NCI-H2081 (cell line): ENCODE measurements at regions not wholly inside any gene's neighbourhood (a gene's known extent, or its start where the extent isn't known, plus 50 kb on each side); places are given as distances from the start of the nearest gene placed in this dataset.

Source experiments
- DNase-seq, 2 experiments: peaks; one replicate each; lab custom pipeline; 2025; lab: John Stamatoyannopoulos, UW

GRCh38 chr16:64892835-64893785 lies 228.8 kb downstream of the CDH11 start:
- peak in 1 of 2 experiments; percentile 11 for DNase-seq

DNA sequence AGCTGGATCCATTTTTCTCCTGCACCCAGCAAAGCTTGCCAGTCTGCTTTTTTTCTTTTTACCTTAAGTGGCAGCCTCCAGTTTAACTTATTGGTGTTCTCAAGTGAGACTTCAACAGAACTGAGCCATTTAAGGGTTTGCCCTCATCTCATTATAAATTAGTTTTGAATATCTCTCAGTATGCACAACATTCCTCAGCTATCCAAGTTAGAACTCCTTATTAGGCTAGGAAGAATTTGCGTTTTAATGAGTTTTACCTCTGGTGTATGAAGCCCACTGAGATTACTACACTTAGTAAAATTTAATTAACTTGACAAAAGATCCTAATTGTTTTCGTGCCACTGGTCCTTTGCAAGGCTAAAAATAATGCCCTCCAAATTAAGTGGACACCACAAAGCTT lies 232.4 kb downstream of the CDH11 start:
- DNase-seq: no peak

GRCh38 chr16:64887651-64888050 lies 234.2 kb downstream of the CDH11 start:
- no peak for DNase-seq

DNA sequence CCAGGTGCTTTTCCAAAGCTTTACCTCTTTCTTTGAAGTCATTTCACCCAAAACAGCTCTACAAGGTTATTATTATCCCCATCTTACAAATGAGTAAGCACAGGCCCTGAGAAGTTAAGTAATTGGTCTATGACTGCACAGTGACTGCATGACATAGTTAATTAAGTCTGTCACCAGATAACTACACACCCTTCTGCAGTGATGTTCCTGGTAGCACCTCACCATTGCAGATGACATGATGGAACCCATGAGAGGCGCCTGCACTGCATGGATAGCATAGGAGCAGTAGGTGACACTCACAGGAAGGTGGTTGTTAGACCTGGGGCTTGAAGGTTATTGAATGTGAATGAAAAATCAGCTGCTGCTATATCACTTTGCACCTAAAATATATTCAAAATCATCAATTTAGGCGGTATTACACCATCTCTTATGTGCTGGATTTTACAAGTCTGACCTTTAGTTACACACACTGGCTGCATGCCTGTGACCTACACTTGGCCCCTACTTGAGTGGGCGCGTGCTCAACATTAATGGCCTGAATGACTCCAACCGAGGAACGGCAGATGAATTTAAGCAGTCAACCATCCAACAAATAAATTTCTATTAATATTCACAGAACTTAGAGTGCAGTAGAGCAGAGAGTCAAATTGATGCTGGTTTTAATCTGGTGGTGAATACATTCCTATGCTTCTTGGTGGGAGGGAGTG lies 239.6 kb downstream of the CDH11 start:
- DNase-seq: no peak

- no peak for DNase-seq
Observed at GRCh38 chr16:64880994-64881393, 240.9 kb downstream of the CDH11 start.

DNA sequence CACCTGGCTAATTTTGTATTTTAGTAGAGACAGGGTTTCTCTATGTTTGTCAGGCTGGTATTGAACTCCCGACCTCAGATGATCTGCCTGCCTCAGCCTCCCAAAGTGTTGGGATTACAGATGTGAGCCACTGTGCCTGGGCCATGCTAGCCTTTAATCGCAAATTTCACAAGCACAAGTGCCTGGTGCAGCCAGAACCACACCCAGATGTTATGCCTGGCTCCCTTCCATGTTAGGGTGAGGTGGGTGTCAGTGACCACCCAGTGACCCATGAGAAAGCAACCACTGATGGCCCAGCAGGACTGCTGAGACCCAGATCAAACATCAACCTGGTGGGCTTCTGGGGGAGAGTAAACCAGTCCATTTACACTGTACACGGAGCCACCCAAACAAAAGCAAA lies 241.9 kb downstream of the CDH11 start:
- no peak for DNase-seq

DNA sequence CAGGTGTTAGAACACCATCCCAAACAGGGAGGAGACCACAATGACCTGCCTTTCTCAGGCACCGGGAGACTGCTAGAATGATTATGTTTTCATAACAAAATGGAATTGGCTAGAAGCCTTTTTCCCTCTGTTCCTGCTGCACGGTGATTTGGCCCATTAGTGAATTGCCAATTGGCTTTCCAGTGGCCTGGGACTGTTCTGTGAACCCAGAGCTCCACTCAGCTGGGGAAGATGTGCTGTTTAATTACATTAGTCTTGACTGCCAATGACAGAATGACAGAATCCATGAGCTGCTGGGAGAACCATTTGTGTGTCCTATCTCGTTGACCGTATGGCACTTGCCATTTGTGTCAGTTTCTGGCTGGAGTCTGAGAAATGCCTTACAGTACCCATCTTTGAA lies 242.9 kb downstream of the CDH11 start:
- DNase-seq: no peak

DNA sequence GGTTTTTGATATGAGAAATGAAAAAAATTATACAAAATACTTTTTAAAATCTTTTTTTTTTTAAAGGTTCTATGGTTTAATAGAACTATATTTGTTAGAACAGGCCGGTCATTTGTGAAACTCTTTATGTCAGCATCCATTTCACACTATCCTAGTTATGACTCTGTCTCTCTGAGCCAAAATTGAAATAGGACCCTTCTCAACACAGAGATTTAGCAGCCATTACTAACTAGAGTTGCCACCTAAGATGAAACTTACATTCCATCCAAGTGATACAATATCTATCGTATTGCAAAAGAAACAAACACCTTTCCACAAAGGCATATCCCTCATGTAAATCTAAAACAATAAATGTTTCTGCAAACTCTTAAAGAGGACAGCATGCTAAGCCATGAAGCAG lies 249.8 kb downstream of the CDH11 start:
- DNase-seq: no peak

DNA sequence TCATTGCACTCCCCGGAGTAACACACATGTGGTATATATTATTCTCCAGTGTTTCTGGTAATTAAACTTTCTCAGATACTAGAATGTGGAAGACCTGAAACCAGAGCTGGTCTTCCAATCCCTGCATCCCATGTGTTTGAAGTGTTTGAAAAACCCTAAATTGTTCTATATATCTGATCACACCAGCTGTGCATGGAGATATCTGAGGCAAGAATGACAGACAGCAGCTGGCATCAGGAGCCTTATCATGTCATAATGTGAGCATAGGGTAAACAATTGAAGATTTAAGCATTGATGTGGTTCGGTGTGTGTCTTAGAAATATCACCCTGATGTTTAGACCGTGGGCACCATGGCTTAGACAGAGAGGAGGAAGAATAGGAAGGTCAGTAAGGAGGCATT lies 251.0 kb downstream of the CDH11 start:
- DNase-seq: no peak

DNA sequence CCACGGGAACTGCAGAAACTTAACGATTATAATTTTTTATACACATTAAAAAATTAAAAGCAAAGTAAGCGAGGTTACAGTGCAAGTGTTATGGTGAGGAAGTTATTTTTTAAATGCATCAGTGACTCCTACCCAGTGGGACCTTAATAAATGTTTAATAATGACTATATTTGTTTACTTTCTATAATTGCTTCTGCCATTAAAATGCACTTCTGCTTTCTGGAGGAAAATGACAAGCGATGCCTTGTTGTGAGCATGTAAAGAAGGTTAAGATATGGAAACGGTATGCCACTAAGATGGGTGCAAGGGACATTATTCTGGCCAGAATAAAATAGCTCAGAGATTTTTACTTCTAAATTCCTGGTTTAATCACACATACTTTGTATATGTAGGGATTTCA lies 252.1 kb downstream of the CDH11 start:
- DNase-seq: no peak

GRCh38 chr16:64866021-64866420 lies 255.8 kb downstream of the CDH11 start:
- DNase-seq: no peak

GRCh38 chr16:64865069-64865696 lies 256.7 kb downstream of the CDH11 start:
- DNase-seq: no peak

DNA sequence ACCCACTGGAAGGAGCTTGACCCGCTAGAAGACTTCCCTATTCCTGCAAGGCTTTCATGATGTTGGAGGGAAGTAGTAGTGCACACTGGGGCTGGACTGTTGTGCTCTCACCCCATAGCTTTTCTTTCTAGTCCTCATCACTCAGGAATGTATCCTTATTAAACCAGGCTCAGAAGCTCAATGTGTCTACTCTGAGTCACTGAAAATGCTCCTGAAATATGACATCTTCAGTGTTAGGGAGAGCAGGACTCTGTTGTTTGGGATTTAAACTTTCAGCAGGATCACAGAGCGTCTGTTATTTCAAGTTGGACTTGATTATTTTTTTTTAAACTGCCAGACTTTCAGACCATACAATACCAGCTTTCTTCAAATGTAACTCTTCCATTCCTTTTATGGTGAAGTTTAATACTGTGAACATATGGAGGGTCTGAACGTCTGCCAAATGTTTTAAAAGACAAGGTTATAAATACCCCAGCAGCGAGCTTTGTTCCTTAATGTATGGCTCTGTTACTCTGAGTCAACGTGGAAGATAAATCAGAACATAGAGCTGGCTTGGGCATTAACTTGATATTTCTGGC lies 257.5 kb downstream of the CDH11 start:
- DNase-seq: no peak

DNA sequence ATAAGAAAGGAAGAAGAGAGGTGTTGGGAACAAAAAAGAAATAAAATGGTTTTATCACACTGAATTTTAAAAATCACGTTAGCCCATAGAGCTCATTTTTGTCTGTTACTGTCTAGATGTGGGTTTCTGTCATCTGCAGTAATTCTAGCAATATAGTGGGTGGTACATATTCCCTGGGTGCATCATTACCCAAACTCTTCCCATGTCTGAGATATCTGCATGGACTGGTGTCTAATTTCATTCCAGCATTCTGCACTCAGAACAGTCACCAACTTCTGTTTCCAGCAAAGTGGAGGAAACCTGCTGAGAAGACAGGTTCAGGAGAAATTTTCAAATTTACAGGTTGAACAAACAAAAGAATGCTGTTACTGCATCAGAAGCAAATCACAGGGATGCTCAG lies 263.8 kb downstream of the CDH11 start:
- no peak for DNase-seq

DNA sequence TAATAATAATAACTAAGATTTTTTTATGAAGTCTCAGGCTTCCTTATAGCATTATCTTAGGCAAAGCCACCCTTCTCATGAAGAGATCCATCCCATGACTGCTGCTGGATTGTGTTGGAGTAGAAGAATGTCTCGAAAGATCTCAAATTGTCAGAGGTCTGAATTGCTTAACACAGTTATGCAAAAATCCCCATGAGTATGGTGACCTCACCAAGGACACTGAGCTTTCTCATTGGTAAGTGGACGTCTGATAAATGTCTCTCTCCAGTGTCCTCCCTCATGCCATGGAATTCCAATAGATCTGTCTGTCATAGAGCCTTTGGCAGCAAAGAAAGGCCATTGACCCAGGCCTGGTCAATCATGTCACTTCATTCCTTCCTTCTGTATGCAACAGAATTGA lies 264.5 kb downstream of the CDH11 start:
- DNase-seq: no peak

DNA sequence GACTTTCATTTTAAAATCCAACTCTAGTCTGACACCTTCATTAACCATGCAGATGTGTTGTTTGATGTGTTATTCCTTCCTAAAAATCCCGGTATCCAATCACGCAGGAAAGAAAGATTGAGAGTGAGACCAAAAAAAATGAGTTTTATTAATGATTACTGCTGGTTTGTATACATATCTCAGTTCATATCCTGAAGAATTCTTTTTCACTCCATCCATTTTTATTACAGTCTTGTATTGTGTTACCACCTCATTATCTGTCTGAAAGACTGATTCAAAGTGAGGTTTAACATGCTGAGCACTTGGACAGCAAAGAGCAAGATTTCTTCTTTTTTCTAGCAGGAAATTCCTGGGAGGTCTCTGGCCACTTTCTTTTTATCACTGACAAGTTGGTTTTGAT lies 268.3 kb downstream of the CDH11 start:
- DNase-seq: no peak

DNA sequence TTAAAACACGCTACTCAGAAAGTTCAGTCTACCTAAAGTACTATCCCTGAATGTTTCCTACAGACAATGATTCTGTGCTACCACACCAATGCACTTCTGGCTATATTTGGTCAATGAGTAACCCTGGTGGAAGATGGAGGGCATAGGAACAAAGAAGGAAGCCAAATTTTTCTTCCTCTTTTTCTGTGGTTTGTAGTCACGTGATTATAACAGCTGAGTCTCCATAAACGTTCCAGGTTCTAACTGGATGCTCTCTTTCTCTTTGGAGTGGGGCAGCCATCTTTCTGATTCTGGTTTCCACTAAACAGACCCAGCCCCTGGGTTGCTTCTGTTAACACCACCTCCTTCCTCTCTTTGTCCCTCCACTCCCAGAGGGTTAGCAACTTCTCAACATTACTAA lies 274.9 kb downstream of the CDH11 start:
- DNase-seq: no peak

DNA sequence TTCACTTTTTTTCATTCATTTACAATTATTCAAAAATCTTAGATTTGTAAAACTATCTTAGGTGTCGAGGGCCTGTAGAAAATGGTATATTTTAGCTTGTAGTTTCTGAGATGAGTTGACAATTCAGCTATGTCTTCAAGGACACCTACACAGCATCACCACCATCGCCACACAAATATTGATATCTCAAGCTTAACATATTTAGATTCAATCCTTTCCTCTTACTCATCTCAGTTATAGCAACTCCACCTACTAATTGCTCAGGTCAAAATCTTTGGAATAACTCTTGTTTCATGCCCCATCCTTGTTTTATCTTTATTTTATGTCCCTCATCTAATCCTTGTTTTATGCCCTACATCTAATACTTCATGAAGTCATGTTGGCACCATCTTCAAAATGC lies 276.8 kb downstream of the CDH11 start:
- no peak for DNase-seq

DNA sequence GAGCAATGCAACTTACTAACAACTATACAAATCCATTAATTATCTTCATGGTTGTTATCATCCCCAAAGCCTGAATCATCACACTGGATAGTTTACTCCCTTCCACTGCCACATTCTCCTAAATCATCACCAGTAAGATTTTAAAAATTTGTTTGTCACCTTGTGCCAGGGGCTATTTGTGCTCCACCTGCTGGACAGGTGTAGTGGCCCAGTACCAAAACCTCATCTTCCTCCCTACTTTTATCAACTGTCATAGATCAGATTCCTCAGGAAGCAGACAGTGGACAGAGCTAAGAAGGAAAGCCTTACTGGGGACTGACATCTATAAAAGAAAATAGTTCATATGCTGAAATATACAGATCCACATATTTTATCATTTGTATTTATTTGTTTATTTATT lies 280.4 kb downstream of the CDH11 start:
- no peak for DNase-seq

DNA sequence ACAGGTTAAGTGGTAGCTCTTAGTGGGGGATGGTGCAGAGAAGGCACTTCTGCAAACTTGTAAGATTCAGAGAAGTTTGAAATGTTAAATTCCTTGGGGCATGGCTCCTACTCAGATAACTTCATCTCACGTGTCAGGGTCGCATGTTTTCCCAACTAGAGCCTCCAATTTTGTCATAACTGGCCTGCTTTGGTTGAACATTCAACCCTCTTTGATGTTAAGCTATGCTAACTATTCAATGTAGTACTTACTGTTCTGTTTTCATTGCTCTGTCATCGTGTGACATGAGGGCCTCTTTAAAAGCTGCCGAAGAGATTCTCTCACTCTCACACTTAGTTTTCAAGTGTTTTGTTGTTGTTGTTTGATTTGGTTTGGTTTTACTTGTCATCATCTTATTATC lies 280.8 kb downstream of the CDH11 start:
- DNase-seq: no peak

GRCh38 chr16:64830653-64831052 lies 291.2 kb downstream of the CDH11 start:
- no peak for DNase-seq

- no peak for DNase-seq
Observed at GRCh38 chr16:64829678-64830077, 292.2 kb downstream of the CDH11 start.

DNA sequence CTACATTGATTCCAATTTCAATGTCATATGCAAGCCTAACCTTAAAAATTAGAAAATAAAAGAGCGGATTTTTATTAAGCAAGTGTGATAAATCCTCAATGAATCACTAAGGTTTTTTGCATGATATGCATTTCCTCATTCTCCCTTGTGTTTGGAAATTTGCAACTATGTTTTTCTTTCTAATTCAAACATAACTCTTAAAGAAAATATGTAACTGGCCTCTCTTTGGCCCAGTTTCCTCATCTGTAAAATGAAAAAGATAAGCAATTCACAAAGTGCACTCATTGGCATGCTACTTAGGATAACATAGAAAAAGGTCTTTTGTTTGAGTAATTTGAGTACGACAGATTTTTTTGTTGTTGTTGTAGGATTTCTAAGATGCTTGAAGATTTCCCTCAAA lies 295.5 kb downstream of the CDH11 start:
- DNase-seq: no peak
